Hematopoietic multipotent progenitor cell treated with erythropoietin and hydrocortisone succinate and interleukin-3 and kit ligand, for 4 days (in vitro differentiated cells): ENCODE measurements at regions not wholly inside any gene's neighbourhood (a gene's known extent, or its start where the extent isn't known, plus 50 kb on each side); places are given as distances from the start of the nearest gene placed in this dataset.

Experiments used
- DNase-seq: peaks from one replicate; pipeline ENCODE4 v3.0.0-alpha.2; 2015

DNA sequence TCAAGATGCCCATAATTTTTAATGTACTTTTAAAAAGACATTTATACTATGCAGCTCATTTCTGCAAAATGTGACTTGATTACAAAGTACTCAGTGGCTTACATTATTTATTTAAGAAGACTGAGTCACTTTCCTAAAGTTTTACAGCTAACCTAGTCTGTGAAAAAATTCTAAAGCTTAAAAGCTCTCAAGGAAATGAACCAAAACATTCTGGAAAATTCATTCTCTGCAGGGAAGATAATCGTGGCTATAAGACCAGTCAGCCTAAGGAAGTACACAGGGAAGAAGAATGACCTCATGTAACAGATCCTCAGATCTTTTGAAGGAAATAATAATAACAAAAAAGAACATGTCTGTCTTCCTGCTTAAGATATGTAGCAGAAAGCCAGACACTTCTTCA, 232.1 kb upstream of the STK17B start:
- DNase-seq, result no peak

DNA sequence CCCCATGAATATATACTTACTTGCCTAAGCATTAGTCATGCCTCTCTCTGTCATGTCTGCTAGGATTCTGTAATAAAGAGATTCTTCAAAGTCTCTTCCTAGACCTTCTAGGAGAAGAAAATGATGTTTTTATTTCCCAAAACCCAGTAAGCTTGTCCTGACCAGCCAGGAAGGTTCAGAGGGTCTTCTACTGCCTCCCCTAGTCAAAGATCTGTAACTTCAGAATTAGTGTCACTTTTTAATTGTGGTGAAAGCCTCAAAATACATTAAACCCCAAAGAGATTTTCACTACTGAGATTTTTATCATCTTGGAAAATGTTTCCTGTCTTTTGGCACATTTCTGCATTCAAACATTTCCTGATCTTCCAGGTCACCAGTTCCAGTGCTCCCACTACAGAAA, 232.9 kb upstream of the STK17B start:
- DNase-seq, result peak; percentile 5

DNA sequence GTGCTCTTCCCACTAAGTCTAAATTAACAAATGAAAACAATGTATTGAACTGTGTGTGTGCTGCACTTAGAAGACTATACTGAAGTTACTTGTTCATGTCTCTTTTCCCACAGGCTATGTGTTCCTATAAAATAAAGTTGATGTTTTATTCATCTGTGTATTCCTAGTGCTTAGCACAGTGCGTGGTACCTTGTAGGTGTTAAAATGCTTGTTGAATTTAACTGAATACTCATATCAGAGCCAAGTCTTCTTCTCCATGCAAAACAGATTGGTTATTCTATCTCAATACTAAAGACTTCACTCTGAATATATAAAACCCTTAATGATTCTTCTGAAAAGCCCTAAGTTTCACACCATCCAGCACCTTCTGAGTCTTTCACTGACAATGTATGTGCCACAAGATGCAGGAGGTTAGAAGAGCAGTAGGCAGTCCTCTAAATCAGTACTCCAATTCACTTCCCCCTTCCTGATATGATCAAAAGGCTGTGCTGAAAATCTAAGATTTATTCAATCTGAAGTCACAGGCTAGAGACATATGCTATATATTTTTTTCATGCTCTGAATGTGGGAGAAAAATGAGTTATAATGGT, 231.7 kb upstream of the CCDC150 start:
- DNase-seq, result no peak

- DNase-seq, result no peak
Observed at GRCh38 chr2:196409376-196409775, 230.1 kb upstream of the CCDC150 start.

DNA sequence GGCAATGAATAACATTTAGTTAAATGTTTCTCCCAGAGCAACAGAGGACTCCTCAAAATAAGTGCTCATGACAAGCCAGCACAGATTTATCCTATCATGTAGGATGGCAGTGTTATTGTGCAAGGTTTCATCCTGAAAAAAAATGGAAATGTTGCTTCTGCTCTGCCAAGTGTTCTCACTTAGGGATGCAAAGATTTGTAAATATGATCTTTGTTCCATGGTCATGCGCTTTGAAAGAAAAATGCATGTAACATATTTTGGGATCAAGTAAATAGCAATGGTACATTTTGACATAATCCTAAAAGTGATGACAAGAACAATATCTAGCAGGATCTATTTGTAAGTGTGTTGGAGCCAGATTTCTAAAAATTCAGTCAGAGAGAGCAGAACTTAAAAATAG, 229.5 kb upstream of the CCDC150 start:
- no peak for DNase-seq

- peak; percentile 4 for DNase-seq
Observed at GRCh38 chr2:196413821-196414274, 225.7 kb upstream of the CCDC150 start.

DNA sequence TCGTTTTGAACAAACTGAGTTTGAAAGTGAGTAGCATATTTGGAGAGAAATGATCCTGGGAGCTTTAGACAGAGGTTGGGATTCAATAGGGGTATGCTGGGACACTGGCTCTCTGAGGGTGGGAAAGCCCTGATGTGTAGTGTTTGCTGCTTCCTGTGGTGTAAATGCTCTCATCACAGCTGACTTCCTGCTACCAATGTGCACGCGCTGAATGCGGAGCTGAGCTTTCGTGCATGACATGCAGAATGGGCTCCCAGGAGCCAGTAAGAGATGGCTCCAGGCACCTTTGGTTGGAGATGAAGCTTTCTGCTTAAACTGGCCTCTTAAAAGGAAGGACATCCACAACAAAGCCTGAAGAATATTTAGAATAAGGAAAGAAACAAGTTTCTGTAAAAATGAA, 224.1 kb upstream of the CCDC150 start:
- no peak for DNase-seq

DNA sequence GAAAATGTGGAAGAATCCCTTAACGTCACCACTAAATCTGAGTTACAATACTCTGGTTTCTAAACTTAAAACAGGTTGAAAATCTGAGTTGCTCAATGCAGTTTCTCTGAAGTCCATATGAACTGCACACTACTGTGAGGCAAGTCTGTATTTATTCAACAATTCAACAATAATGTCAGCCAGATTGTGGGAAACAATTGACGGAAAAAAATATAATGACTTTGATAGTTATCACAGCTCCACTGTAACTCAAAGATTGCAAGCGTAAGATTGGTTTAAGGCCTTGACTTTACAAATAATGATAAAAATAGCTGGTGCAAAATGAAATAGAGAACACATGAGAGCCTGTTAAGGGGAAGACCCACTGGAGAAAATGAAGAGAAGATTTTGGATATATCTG, 219.4 kb upstream of the CCDC150 start:
- no peak for DNase-seq

- DNase-seq, result no peak
Observed at GRCh38 chr2:196421880-196422279, 217.6 kb upstream of the CCDC150 start.

- no peak for DNase-seq
Observed at GRCh38 chr2:196422361-196422760, 217.2 kb upstream of the CCDC150 start.

- no peak for DNase-seq
Observed at GRCh38 chr2:196426122-196426521, 213.4 kb upstream of the CCDC150 start.

- DNase-seq, result peak; percentile 20
Observed at GRCh38 chr2:196427986-196428634, 211.4 kb upstream of the CCDC150 start.

- no peak for DNase-seq
Observed at GRCh38 chr2:196431076-196431475, 208.4 kb upstream of the CCDC150 start.

DNA sequence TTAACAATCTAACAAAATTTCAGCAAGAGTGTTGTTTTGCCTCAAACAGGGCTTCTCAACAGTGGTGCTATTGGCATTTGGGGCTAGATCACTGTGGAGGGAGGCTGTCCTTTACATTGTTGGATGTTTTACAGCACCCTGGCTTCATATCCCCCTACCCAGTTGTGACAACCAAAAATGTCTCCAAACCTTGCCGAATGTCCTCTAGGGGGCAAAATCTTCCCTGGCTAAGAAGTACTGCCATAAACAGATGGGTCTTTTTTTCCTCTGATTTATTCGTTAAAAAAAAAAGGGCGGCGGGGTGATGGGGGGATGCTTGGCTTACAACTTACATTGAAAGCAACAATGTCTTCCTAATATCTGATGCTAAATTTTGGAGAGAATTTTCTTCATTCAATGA, 207.6 kb upstream of the CCDC150 start:
- DNase-seq, result peak; percentile 49

- no peak for DNase-seq
Observed at GRCh38 chr2:196433116-196433515, 206.4 kb upstream of the CCDC150 start.

GRCh38 chr2:196434217-196434616, 205.3 kb upstream of the CCDC150 start:
- no peak for DNase-seq

DNA sequence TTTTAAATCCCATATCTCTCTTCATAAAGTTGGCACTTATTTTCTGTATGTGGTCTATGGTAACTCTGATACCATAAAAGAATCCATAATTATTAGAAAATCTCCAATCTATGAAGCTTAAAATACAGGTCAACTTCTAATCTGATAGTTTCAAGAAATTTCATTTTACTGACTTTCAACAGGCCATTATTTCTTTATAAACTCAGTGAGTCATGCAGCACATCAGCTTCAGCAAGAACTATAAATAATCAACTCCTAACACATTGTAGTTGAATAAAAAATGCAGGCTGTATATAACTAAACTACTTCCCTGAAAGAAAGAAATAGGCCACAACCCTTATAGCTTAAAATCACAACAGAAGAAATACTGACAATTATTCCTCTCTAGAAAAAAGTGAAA, 204.3 kb upstream of the CCDC150 start:
- no peak for DNase-seq

- DNase-seq, result no peak
Observed at GRCh38 chr2:196437626-196438025, 201.9 kb upstream of the CCDC150 start.

GRCh38 chr2:196439760-196440159, 199.8 kb upstream of the CCDC150 start:
- DNase-seq, result no peak

DNA sequence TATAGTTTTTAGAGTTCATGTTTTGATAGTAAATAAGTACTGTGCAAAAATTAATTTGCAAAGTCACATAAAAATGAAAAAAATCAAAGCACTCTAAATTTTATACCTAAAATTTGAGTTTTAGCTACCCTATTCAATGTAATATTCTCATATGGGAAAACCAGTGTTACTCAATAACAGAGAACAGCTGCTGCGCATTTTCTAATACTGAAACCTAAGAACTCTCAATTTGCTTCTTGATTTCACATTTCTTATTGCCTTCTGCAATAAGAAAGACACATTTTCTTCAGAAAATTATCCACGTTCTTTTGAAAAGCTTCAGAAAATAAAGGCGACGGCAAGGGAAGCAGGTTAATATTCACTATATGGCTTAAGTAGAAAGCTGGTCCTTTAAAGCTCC, 199.1 kb upstream of the CCDC150 start:
- DNase-seq, result no peak

- no peak for DNase-seq
Observed at GRCh38 chr2:196441527-196441926, 198.0 kb upstream of the CCDC150 start.

GRCh38 chr2:196442211-196442610, 197.3 kb upstream of the CCDC150 start:
- no peak for DNase-seq

- DNase-seq, result no peak
Observed at GRCh38 chr2:196444442-196444841, 195.1 kb upstream of the CCDC150 start.

GRCh38 chr2:196445991-196446390, 193.5 kb upstream of the CCDC150 start:
- no peak for DNase-seq
